Fibroblast of lung (primary cell): ENCODE measurements at regions not wholly inside any gene's neighbourhood (a gene's known extent, or its start where the extent isn't known, plus 50 kb on each side); places are given as distances from the start of the nearest gene placed in this dataset.

Source experiments
- CTCF ChIP-seq, 2 donors: IDR thresholded peaks in 1 of 2; conservative IDR thresholded peaks in 1 of 2; 1 replicate in 1 of 2; 2 replicates in 1 of 2; pipeline ENCODE4 v1.5.1; 2011 to 2012; ENCODE audit warnings: low read length in 2 of 2, control low read depth in 1 of 2, inconsistent platforms in 1 of 2, low read depth in 1 of 2, mild to moderate bottlenecking in 1 of 2
- EZH2 ChIP-seq: IDR thresholded peaks from 2 replicates; pipeline ENCODE4 v1.5.1; 2012; ENCODE audit warnings: low read length, control low read depth, mild to moderate bottlenecking; ENCODE audit errors: missing control alignments

GRCh38 chr12:91606662-91607377 is 424.2 kb upstream of the DCN start:
- no peak for TF ChIP-seq CTCF (conservative IDR thresholded peaks at IDR 0.05 in 1 of 2, IDR thresholded peaks at IDR 0.05 in 1 of 2; ENCODE audit: low read depth in 1 of 2, low read length in 2 of 2)
- TF ChIP-seq EZH2: no peak
